ENCODE measurements at regions not wholly inside any gene's neighbourhood (a gene's known extent, or its start where the extent isn't known, plus 50 kb on each side); places are given as distances from the start of the nearest gene placed in this dataset.

DNA sequence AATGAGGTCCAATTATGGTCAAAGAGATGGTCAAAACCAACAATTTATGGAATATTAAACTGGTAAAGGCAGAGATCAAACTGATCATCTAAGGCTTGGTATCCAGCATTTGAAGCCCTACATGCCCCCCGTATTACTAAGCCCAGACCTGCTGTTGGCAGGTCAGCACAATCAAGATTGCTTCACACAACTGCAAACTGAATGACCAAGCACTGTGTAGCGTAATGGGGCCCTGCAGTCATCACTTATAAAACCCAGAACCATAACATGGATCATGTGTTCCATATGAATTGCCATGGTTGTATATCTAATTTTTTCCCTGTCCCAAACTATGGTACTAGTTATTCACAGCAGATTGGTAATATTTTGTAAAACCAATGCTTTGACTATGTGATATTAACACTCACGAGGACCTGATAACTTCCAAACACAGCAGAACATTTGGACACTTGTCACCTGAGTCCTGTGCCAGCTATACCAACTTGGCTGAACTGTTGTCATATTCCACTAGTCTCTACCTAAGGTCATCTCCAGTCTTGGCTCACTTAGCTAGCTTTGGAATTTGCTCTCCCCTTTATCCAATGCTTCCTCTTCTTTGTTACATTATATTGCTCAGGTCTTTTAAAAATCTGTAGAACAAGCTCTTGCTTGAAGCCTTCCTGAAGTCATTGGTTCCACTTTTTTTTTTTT, 81.7 kb upstream of the HMHB1 start:
- no peak for DNase-seq (ENCODE audit: low spot score)

DNA sequence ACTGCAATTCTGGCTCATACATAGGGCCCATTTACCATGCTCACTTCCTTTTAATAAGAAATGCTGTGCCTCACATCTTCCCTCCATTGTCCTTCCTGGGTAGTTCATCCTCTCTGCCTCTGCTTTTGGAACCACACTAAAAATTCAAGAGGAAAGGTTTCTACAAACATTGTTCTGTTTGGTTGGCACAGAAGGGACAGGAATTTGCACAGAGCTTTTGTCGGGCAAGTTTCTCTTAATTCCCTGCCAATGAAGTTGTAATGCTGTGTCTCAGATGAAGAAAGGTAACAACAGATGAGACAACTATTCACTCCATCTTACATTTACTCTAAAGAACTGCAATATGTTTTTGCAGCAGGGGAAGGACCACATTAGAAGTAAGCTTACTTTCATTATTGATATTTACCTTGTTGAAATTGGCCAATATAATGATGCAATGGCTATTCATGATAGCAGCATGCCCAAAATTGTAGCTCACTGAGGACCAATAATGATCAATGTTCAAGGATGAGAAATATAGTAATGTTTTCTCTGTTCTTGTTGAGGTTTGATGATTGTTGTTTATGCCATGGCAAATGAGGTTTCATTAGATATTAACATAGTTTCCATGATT, 82.5 kb upstream of the HMHB1 start:
- DNase-seq (ENCODE audit: low spot score): no peak

DNA sequence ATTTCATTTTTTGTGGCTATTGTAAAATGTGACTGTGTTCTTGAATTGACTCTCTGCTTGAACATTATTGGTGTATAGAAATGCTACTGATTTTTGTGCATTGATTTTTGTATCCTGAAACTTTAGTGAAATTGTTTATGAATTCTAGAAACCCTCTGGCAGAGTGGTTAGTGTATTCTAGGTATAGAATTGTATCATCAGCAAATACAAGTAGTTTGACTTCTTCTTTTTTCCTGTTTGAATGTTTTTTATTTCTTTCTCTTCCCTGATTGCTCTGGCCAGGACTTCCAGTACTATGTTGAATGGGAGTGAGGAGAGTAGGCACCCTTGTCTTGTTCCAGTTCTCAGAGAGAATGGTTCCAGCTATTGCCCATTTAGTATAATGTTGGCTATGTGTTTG, 88.8 kb upstream of the HMHB1 start:
- DNase-seq (ENCODE audit: low spot score): no peak

DNA sequence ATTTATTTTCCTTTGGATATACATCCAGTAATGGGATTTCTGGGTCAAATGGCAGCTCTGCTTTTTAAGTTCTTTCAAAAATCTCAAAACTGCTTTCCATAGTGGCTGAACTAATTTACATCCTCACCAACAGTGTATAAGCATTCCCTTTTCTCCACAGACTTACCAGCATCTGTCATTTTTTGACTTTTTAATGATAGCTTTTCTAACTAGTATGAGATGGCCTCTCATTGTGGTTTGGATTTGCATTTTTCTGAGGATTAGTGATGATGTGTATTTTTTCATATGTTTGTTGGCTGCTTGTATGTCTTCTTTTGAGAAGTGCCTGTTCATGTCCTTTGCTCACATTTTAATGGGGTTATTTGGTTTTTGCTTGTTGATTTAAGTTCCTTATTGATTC, 90.0 kb upstream of the HMHB1 start:
- no peak for DNase-seq (ENCODE audit: low spot score)

DNA sequence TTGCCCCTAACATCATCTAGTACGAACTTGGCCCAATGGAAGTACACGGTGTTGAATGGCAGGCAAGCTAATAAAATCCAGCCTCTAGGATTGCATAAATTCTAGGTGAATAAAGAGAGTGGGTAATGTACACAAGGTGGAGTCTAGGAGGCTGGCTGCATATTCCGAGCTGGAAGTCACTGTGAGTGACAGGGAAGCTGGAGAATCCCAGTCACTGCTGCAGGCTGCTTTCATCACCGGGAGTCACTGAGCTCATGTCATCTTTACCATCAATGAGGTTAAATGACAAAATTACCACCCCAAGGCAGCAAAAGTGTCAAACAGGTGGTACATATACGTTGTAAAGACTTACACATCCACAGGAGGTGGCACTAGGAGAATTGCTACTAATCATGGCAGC, 91.3 kb upstream of the HMHB1 start:
- DNase-seq (ENCODE audit: low spot score): no peak

DNA sequence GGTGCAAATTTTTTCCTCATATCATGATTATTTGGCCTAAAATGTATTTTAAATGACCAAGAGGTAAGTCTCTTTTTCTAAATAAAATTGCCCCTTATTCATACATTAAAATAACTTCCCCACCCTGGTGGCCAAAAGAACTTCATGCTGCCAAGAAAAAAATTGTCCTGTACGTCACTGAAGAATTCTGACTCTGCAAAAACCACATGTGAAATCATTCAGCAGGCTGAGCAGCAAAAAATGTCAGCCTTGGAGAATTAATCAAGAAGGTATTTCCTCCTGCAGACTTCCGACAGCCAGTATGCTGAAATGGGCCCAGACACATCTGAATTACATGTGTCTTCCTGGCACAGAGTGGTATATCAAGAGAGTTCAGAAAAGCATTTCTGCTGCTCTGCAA, 94.6 kb upstream of the HMHB1 start:
- DNase-seq (ENCODE audit: low spot score): peak; percentile 58

DNA sequence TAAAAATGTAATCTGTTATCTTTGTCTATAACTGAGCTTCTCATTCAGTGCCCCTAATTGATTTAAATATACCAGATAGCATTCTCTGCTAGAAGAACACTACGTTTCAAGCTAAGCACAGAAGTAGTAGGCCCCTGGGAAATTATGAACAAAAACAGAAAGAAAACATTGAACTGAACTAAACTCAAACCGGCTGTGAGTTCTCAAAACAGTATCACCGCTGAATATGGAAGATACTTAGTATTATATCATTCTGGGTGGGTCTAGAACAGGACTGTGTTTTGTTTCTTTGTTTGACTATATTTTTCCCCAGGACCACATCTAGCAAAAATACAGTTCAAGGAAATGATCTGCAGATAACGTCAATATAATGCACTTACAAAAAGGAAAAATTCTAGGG, 95.1 kb upstream of the HMHB1 start:
- no peak for DNase-seq (ENCODE audit: low spot score)

DNA sequence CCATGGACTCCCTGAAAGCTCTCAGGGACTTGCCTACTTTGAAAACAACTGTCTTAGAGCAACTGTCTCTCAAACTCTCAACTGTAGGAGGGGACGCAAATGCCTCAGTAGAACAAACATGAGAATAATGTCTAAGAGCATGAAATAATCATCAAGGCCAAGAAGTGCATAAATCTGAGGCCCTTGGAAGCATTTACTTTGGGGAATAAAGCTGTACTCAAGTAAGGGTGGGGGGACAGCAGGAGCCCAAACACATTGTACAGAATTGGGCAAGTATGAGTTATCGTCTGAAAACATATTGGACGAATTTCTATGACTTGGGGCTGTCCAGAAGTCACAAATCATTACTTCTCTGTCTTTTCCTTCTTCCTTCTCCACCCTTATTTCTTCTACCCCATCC, 96.3 kb upstream of the HMHB1 start:
- DNase-seq (ENCODE audit: low spot score): no peak

DNA sequence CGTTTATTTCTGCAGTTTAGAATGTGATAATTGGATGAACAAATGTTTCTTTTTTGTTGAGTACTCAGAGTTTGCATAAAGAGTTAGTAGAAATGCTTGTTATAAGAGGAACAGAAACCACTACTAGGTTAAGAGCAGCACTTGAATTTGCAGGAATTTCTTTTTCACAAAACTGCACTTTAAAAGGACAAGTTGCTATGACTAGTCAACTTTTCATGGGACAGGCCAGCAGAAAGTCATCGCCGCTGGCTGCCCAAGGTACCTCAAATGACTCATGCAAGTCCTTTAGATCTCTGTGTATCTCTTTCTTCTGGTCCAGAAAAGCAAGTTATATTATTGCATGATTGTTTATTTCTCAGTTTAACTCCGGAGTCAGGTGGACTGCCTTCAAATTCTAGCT, 97.3 kb upstream of the HMHB1 start:
- DNase-seq (ENCODE audit: low spot score): no peak

DNA sequence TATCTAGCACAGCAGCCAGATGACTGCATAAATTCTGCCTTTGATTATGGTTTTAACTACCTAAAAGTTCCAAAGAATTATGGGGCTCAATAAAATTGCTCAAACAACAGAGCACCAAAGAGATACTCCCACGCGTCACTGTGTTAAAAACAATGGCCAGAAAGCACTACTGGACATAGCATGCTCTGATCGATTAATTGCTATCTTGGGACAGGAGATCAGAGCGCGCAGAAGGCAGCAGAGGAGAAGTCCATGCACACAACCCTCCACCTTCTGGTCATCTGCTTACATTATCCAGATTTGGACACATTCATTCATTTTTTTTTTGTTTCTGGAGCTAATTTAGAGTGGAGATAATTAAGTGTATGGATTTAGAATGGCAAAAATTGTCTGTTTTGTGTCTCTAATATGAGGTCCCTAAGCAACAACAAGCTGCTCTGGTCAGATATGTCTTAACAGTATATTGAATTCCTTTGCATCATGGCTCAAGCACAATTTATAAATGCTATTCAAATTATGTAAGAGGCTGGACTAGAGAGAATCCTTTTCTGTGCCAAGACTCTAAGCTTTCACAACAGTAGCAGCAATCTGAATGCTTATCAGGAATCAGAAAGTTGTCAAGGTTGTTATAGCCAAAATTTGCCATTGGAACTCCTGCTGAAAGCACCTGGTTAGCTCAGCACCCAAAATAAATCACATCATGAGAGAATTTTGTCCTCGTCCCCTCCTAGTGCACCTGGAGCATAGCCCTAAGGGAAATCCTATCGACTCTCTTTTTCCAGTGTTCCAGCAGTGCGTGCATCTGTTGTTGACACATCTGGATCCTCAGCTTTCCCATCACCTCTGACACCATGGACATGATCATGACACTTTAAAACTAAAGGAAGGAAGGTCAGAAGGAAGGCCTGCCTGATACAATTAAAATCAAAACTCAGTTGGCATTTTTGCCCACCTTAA, 98.6 kb upstream of the HMHB1 start:
- no peak for DNase-seq (ENCODE audit: low spot score)

DNA sequence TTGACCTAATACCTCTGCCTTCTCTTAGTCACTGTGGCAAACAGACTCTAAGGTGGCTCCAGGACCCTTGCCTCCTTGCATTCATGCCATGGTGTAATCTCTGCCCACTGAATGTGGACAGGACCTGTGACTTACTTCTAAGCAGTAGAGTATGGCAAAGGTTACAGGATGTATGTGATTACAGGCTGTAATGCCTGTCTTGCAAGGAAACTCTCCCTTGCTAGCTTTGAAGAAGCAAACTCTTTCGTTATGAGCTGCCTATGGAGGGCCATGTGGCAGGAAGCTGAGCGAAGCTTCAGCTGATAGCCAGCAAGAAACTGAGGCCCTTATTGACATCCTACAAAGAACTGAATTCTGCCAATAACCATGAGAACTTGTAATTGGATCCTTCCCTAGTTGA, 103.3 kb upstream of the HMHB1 start:
- DNase-seq (ENCODE audit: low spot score): no peak

DNA sequence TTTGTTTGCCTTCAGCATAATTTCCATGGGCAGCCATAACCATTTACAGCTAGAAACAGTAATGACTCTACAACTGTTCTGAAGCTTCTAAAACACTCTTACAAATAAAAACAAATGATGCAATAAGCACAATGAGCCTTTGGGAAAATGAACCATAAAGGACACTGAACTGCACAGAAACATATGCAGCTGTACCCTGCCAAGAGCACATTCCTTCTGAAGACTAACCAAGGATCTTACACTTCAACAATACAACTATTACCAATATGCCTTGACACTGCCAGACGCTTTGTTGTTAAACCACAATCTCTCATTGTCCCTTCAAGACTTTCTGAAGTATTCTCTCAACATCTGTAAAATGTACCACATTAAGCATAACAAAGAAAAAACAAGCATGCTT, 104.2 kb upstream of the HMHB1 start:
- DNase-seq (ENCODE audit: low spot score): no peak

DNA sequence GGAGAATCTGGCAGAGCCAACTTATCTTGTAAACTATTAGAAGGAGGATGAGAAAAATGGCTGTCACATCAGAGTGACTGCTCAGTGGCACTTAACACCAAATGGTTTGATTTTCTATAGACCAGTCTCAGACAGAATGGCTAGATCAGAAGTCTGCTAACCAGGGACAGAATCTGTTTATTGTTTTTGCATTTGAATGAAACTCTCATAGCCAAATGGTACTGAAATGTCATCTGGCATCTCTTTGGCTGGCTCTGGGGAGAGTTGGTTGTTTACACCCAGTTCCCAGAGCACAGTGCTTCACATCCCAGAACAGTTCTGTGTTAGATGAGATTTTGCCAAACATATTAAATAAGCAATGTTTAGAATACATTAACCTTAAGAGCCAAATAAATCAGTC, 106.6 kb upstream of the HMHB1 start:
- DNase-seq (ENCODE audit: low spot score): no peak

DNA sequence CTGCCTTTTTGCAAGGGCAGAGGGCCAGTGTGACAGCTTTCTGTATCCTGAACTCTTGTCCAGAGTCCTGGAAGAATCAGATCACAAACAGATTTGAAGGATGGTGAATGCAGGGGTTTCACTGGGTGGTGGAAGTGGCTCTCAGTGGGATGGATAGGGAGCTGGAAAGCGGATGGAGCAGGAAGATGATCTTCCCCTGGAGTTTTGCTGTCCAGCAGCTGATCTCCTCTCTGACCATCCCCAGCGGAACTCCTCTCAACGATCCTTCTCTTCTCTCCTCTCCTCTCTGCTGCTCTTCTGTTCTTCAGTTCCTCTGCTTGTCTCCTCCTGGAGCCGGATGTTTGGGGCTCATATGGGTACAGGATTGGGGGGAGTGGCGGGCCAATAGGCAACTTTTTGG, 108.3 kb upstream of the HMHB1 start:
- no peak for DNase-seq (ENCODE audit: low spot score)

DNA sequence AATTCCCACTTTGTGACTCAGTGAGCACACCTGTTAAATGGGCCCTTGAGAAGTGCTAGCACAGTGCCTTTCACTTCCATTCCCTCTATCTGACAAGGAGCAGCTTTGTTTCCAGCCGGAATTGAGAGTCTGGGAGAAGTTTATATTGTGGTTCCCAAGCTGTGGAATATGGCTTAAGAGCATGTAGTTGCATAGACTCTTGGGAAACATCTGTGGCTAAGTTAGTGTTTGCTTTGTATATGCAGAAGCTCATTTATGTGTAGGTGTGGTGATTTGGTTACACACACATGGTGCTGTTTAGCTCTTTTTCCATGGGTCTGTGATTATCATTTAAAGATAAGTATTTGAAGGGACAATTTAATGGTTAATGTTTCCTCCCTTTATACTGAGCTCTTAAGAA, 110.5 kb upstream of the HMHB1 start:
- no peak for DNase-seq (ENCODE audit: low spot score)

DNA sequence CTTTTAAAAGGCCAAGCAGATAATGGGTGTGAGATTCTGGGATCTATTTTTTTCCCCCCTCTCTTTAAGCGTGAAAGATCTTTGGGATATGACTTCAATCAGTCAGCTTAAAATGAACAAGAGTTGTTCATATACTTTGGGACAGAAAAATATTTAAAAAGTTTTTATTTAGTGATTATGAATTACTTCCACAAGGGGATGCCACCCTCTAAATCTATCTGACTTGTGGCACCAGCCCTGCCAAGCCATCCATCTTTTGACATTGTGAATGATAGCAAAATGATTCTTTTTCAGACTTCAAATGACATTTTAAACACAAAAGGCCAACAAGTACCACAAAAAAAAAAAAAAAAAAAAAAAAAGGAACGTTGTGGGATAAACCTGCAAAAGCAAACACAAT, 111.0 kb upstream of the HMHB1 start:
- DNase-seq (ENCODE audit: low spot score): no peak

DNA sequence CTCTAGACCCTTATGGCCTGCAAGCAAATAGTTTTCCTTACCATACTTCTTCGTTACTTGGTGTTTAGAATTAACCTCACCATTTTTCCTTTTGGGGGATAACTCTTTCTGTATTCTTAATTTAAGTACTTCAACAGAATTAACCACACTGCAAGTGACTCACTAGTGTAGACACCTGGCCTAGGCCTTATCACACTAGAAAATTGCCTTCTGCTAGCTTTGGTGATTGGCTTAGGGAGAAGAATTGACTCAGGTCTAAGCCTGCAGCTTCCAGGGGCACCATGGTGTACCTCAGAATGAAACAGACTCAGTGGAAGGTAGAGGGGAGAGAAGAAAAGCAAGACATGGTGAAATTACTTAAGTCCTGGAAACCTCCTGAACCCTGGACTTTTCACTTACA, 112.8 kb upstream of the HMHB1 start:
- DNase-seq (ENCODE audit: low spot score): no peak

DNA sequence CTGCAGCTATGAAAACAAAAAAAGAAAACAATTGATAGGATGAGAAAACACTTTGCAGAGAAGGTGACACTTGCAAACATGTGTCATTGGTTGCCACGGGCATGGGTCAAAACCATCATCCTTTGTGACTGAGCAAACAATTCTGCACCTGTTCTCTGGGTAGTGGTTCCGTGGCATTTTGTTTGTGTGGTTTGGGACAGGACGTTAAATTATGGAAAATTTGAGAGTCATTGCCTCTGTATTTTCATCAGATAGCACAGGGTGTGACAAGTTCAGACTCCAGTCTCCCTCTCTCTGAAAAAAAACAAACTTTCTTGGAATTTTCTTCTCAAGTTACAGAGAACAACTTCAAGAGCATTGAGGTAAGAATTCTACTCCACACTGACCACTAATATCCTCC, 113.4 kb upstream of the HMHB1 start:
- DNase-seq (ENCODE audit: low spot score): no peak

DNA sequence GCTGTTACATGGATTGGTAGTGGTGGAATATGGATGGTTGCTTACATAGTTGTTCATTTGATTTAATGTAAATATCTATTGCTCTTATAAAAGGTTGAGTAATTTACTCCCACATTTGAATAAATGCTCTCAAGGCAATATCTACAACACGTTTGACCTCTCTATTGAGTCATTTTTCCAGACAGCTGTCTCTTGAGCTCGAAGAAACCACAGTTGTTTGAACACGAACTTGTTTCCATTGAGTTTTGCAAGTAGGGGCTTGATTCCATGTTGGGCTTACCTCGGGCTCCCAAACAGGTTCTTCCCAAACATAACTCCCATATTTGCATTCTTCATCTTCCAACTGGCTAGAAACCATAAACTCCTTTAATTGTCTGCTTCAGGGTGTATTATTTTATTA, 115.0 kb upstream of the HMHB1 start:
- no peak for DNase-seq (ENCODE audit: low spot score)

DNA sequence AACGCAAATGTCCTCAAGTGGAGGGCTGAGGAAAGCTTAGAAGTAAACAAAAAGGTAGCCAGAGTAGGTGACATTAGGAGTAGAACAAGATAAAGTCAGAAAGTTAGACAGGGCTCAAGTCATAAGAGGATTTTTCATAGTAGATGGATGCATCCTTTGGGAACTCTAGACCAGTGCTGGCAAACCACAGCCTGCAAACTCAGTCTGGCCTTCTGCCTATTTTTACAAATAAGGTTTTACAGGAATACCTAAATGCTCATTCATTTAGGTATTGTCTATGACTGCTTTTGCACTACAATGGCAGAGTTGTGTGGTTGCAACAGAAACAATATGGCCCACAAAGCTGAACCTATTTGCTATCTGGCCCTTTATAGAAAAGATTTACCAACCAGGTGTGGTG, 116.0 kb upstream of the HMHB1 start:
- no peak for DNase-seq (ENCODE audit: low spot score)

DNA sequence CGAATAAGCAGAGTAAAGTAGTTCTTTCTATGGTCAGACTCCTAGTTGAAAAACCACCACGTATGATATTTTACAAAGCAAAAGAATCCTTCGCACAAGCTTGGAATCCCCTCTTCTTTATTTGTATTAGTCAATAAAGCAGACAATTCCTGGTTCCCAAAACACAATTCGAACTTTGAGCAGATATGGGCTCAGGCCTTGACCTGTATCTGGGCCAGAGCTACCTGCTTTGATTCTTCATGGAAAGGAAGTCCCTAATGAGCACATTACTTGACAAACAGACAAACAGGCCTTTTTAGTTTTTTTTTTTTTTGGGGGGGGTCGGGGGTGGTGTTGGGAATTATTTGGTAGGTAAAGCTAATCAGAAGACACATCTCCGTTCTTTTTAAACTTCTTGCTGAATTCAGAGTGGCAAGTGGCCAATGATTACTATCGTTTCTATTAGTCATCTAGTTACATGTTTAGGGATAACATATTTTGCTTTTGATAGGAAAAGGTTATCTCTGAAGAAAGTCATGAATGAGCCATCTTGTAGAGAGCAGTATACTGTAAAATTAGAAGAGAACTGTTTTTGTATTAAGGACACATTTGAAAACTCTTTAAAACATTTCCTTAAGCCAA, 116.6 kb upstream of the HMHB1 start:
- no peak for DNase-seq (ENCODE audit: low spot score)

DNA sequence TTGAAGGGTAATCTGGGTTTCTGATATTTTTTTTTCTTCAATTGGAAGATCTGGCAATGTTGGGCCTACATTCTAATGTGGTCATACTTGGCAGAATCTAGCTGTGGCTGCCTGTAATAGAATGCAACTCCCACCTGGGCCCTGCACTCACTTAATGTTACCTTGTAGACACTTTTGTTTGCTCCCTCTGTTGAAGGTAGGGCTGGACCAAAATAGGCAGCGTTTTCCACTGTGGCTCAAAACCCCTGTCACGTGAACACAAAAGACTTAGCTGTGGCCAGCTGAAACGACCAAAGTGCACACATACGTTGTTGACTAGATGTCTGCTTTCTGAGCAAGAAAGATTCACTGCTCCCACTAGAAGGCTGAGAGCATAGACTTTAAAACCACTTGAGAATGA, 117.6 kb upstream of the HMHB1 start:
- no peak for DNase-seq (ENCODE audit: low spot score)
